NCI-H82 treated with DMSO at 0.1 percent for 48 hours (cell line): ENCODE measurements at regions not wholly inside any gene's neighbourhood (a gene's known extent, or its start where the extent isn't known, plus 50 kb on each side); places are given as distances from the start of the nearest gene placed in this dataset.
"Not testable (repeated sequence)": the region's sequence is repeated elsewhere in the genome, so short reads cannot be mapped to it uniquely, and the experiment has no call there.

Experiments used
- DNase-seq: peaks from one replicate; lab custom pipeline; 2025; ENCODE audit not compliant: unreplicated experiment; lab: John Stamatoyannopoulos, UW

- DNase-seq, result not testable (repeated sequence)
Measured at GRCh38 chr3:75312469-75312868, 351.7 kb upstream of the FRG2C start.

- DNase-seq, result not testable (repeated sequence)
Measured at GRCh38 chr3:75319776-75320175, 344.4 kb upstream of the FRG2C start.

- no peak for DNase-seq
Measured at GRCh38 chr3:75320369-75320768, 343.8 kb upstream of the FRG2C start.

- DNase-seq, result no peak
Measured at GRCh38 chr3:75321060-75321459, 343.1 kb upstream of the FRG2C start.

- DNase-seq, result not testable (repeated sequence)
Measured at GRCh38 chr3:75323936-75324335, 340.2 kb upstream of the FRG2C start.

- DNase-seq, result no peak
Measured at GRCh38 chr3:75325716-75326115, 338.4 kb upstream of the FRG2C start.

- DNase-seq, result no peak
Measured at GRCh38 chr3:75327453-75327852, 336.7 kb upstream of the FRG2C start.

- peak; percentile 60 for DNase-seq
Measured at GRCh38 chr3:75329476-75330097, 334.5 kb upstream of the FRG2C start.

- DNase-seq, result peak; percentile 13
Measured at GRCh38 chr3:75330446-75330845, 333.7 kb upstream of the FRG2C start.

GRCh38 chr3:75332090-75332489, 332.0 kb upstream of the FRG2C start:
- DNase-seq, result not testable (repeated sequence)

GRCh38 chr3:75332794-75333193, 331.3 kb upstream of the FRG2C start:
- DNase-seq, result no peak

- no peak for DNase-seq
Measured at GRCh38 chr3:75334299-75334698, 329.8 kb upstream of the FRG2C start.

- DNase-seq, result no peak
Measured at GRCh38 chr3:75337226-75337900, 326.8 kb upstream of the FRG2C start.

- DNase-seq, result no peak
Measured at GRCh38 chr3:75338342-75338741, 325.8 kb upstream of the FRG2C start.

GRCh38 chr3:75341324-75342067, 322.6 kb upstream of the FRG2C start:
- DNase-seq, result no peak

GRCh38 chr3:75342425-75342824, 321.7 kb upstream of the FRG2C start:
- DNase-seq, result no peak

GRCh38 chr3:75350536-75350935, 313.6 kb upstream of the FRG2C start:
- DNase-seq, result not testable (repeated sequence)

GRCh38 chr3:75362086-75362784, 301.9 kb upstream of the FRG2C start:
- not testable (repeated sequence) for DNase-seq

GRCh38 chr3:75372964-75373363, 291.2 kb upstream of the FRG2C start:
- not testable (repeated sequence) for DNase-seq

- DNase-seq, result not testable (repeated sequence)
Measured at GRCh38 chr3:75379840-75380239, 284.3 kb upstream of the FRG2C start.

GRCh38 chr3:75380276-75380771, 283.8 kb upstream of the FRG2C start:
- no peak for DNase-seq
